Neutrophil (primary cell): ENCODE measurements at regions not wholly inside any gene's neighbourhood (a gene's known extent, or its start where the extent isn't known, plus 50 kb on each side); places are given as distances from the start of the nearest gene placed in this dataset.
"Not testable (repeated sequence)": the region's sequence is repeated elsewhere in the genome, so short reads cannot be mapped to it uniquely, and the experiment has no call there.

ENCODE experiments used
- H3K27ac ChIP-seq: fragments of 200-600 bp; sonication (generic); 2 replicates; pipeline ENCODE4 v1.5.1; 2016; ENCODE audit warnings: mild to moderate bottlenecking, moderate library complexity
- H3K27me3 ChIP-seq: fragments of 200-600 bp; sonication (generic); 2 replicates; pipeline ENCODE4 v1.6.0; 2016; ENCODE audit warnings: mild to moderate bottlenecking
- H3K36me3 ChIP-seq: fragments of 200-600 bp; sonication (generic); 2 replicates; pipeline ENCODE4 v1.5.1; 2017
- H3K4me1 ChIP-seq, 2 experiments: fragments of 200-600 bp in 1 of 2; sonication (generic) in 1 of 2; 1 replicate in 1 of 2; 2 replicates in 1 of 2; pipeline versions ENCODE4 v1.5.1 to v1.6.1; 2013 to 2016; ENCODE audit warnings: low read depth in 1 of 2, low read length in 1 of 2, mild to moderate bottlenecking in 1 of 2, moderate library complexity in 1 of 2; ENCODE audit not compliant: control insufficient read depth in 1 of 2, insufficient read depth in 1 of 2
- H3K4me3 ChIP-seq, 2 experiments: fragments of 200-600 bp in 1 of 2; sonication (generic) in 1 of 2; 1 replicate in 1 of 2; 2 replicates in 1 of 2; pipeline ENCODE4 v1.5.1; 2013 to 2016; ENCODE audit warnings: low read depth in 1 of 2, low read length in 1 of 2, mild to moderate bottlenecking in 1 of 2, moderate library complexity in 1 of 2
- H3K9me3 ChIP-seq: fragments of 200-600 bp; sonication (generic); 2 replicates; pipeline ENCODE4 v1.5.1; 2016
- TF ChIP-seq, protein P1 (sequence below): fragments of 200-600 bp; sonication (generic); IDR thresholded peaks from 2 replicates; pipeline ENCODE4 v1.5.1; 2016; ENCODE audit warnings: antibody characterized with exemption

DNA sequence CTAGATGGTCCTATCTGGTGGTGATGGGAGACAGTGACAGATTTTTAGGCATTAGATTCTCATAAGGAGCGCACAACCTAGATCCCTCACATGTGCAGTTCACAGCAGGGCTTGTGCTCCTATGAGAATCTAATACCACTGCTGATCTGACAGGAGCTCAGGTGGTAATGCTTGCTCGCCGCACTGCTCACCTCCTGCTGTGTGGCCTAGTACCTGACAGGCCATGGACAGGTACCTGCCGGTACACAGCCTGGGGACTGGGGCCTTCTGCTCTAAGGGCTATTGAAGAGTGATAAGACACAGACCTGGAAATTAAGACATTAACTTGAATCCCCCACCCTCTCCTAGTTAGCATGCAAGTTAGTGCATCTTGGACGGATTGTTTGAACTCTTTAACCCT lies 64.4 kb downstream of the KLRB1 start:
- H3K27ac ChIP-seq, H3K4me3 ChIP-seq, H3K4me1 ChIP-seq, H3K36me3 ChIP-seq, H3K27me3 ChIP-seq, H3K9me3 ChIP-seq: not testable (repeated sequence)

DNA sequence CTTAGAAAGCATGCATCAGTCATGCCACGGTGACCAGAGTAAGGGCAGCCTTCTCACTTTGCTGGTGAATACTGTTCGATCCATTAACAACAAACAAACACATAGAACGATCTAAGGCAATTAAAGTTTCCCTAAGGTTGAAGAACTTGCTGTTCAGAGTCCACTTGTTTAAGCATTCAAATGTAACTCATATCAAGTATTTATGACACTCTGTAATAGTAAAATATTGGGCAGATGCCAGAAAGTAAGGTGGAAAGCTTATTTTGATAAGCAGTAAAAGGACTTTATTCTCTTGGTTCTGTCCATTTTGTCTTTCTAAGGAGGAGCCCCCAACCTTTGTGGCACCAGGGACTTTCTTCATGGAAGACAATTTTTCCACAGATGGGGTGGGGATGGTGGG lies 64.9 kb downstream of the KLRB1 start:
- not testable (repeated sequence) for H3K9me3 ChIP-seq, H3K27me3 ChIP-seq, H3K4me1 ChIP-seq, H3K4me3 ChIP-seq, H3K36me3 ChIP-seq, H3K27ac ChIP-seq

DNA sequence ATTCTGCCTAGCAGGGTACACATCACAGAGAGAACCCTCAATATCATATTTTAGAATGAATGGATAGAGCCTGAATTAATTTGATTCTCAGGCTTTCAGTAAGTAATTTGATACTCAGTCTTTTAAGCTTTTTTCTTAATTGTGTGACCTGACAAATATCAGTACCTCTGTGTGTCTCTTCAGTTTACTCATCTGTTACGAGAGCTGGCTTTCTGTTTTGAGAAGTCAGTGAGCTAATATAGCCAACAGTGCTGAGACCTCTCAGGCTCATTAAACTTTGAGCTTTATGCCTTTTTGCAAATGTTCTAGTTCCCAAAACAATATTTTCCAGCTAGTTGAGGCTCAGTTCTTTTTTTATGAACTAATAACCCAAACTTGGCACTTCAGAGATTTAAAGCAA lies 91.8 kb downstream of the KLRB1 start:
- not testable (repeated sequence) for H3K27me3 ChIP-seq, H3K4me1 ChIP-seq, H3K4me3 ChIP-seq, H3K36me3 ChIP-seq, H3K9me3 ChIP-seq, H3K27ac ChIP-seq

DNA sequence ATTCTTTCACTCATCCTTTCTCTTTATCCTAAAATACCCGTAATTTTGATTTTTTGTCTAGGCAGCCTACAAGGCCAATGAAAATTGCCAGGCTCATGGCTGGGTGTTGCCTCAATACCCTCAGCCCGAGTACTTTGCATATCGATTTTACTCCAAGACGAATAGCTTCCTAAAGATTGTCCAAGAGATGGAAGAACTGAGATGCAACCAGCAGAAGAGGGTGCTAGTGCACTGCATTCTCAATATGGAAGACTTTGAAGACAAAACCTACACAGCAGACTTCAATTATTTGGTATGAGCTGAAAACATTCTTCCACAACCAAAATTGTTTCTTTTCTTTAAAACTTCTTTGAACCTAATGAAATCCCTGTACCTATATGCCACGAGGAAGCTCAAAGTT lies 95.0 kb downstream of the KLRB1 start:
- H3K9me3 ChIP-seq: not testable (repeated sequence)

DNA sequence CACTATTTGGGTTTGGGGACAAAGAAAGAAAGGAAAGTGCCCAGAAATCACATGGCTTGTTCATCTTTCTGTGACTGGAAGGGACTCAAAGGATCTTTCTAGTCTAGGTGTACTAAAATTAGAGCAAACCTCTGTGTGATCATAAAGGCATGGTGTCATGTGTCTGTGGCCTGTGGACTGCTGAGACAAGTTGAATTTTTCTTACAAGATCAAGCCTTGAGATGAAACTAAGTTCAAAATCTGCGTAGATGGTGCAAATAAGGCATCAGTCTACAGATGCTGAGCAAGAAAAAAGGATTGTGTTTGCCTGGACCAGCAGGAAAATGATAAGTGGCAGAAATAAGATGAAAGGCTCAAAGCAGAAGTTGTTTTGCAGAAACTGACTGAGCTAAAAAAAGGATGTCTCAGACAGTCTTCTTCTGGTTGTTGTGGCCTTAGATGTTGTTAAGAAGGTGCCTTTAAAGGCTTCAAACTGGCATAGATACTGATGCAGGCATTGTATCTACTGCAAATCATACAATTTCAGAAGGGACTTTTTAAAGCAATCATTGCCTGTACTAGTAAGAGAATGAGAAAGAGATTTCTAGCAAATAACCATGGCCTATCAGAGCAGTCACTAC lies 97.2 kb downstream of the KLRB1 start:
- not testable (repeated sequence) for H3K36me3 ChIP-seq, H3K27ac ChIP-seq, H3K9me3 ChIP-seq, H3K27me3 ChIP-seq, H3K4me3 ChIP-seq, H3K4me1 ChIP-seq

More for the DNA sequence above, 95.0 kb downstream of the KLRB1 start:
- not testable (repeated sequence) for H3K4me1 ChIP-seq, H3K36me3 ChIP-seq, H3K4me3 ChIP-seq, H3K27me3 ChIP-seq, H3K27ac ChIP-seq

DNA sequence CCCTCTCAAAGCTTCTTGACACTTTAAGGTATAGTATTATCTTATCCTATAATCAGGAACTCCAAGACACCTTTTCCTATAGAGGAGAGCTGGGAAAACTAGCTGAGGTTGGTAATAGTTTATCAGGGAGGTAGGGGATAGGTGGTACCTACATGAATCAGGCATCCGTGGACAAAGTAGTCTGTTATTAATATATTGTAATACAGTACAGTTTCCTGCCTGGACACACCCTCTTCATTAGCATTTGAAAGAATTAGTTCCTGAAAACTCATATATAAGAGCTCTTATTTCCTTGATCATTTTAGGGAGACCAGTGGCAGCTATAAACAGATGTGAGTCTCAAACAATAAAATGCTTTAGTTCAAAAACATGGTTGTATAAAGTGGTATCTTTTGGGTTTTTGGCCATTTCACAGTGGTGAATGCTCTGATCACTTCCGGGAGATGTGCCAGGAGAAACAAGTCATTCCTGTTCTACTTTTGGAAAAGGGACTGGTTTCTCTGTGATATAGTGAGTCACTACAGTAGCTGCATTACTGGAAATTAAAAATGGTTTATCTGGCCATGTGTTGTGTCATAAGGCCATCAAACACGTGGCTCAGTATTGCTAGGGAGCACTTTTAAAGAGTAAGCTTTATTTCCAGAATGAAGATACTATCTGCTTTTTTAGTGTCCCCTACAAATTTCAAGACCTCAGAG lies 98.1 kb downstream of the KLRB1 start:
- Histone ChIP-seq H3K4me3 (no peak overlapping the region), H3K9me3 (no peaks in the 10 kb centered on the region), H3K27me3 (no peaks in the 10 kb centered on the region), H3K27ac (no peak overlapping the region), H3K4me1 (no peaks in the 10 kb centered on the region), H3K36me3 (no peaks in the 10 kb centered on the region)
- TF ChIP-seq, protein P1, sequence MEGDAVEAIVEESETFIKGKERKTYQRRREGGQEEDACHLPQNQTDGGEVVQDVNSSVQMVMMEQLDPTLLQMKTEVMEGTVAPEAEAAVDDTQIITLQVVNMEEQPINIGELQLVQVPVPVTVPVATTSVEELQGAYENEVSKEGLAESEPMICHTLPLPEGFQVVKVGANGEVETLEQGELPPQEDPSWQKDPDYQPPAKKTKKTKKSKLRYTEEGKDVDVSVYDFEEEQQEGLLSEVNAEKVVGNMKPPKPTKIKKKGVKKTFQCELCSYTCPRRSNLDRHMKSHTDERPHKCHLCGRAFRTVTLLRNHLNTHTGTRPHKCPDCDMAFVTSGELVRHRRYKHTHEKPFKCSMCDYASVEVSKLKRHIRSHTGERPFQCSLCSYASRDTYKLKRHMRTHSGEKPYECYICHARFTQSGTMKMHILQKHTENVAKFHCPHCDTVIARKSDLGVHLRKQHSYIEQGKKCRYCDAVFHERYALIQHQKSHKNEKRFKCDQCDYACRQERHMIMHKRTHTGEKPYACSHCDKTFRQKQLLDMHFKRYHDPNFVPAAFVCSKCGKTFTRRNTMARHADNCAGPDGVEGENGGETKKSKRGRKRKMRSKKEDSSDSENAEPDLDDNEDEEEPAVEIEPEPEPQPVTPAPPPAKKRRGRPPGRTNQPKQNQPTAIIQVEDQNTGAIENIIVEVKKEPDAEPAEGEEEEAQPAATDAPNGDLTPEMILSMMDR: no peak

DNA sequence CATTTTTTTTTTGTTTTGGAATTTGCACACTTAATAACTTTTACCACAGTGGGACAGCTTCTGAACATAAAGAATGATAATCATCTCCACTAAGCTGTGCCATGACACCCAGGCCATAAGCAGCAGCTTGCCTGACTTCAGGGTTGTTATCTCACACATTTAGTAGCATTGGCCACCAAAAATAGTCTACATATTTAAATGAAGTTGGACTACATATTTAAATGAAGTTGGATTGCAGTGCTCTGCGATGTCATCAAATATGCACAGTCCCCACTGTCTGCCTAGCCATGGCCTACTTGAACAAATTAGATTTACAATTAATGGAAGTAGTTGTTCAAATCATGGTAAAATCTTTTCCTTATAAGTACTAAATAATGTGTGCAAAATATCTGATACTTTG lies 101.0 kb downstream of the KLRB1 start:
- TF ChIP-seq, protein P1: no peak
- H3K27ac ChIP-seq: no peak overlapping the region
- H3K27me3 ChIP-seq: no peaks in the 10 kb centered on the region
- no peaks in the 10 kb centered on the region for H3K4me1 ChIP-seq
- H3K4me3 ChIP-seq: no peak overlapping the region
- no peaks in the 10 kb centered on the region for H3K9me3 ChIP-seq
- no peaks in the 10 kb centered on the region for H3K36me3 ChIP-seq

DNA sequence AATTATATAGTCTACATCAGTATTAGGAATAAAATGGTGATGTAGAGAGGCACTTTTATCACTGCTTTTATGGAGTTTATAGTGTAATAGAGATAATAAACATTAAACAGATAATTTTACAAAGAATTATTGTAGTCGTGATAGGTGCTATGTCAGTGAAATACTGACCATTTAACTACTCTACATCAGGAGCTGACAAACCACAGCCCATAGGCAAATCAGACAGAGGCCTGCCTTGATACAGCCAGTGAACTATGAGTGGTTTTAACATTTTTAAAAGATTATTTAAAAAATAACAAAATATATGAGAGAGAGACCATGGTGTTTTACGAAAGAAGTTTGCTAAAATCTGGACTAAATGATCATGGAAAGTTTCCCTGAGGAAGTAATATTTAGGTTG lies 104.3 kb downstream of the KLRB1 start:
- not testable (repeated sequence) for H3K36me3 ChIP-seq, H3K27ac ChIP-seq, H3K27me3 ChIP-seq, H3K4me1 ChIP-seq, H3K9me3 ChIP-seq, H3K4me3 ChIP-seq

DNA sequence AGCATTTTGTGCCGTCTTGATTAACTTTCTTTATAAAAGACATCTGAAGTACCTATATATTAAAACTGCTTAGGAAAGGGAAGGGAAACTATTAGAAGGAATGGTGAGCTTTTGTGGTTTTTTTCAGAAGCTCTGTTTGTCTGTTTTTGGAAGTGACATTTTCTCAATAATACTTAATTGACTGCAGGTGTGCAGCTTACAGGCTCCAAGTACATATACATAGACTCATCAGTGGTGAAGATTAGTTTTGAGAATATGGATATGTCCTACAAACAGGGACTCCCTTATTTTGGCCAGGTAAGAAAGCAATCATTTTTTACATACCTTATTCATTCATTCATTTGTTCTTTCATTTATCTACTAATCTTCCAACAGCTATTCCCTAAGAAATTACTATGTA lies 104.9 kb downstream of the KLRB1 start:
- H3K9me3 ChIP-seq, H3K36me3 ChIP-seq, H3K4me3 ChIP-seq, H3K4me1 ChIP-seq, H3K27me3 ChIP-seq, H3K27ac ChIP-seq: not testable (repeated sequence)

DNA sequence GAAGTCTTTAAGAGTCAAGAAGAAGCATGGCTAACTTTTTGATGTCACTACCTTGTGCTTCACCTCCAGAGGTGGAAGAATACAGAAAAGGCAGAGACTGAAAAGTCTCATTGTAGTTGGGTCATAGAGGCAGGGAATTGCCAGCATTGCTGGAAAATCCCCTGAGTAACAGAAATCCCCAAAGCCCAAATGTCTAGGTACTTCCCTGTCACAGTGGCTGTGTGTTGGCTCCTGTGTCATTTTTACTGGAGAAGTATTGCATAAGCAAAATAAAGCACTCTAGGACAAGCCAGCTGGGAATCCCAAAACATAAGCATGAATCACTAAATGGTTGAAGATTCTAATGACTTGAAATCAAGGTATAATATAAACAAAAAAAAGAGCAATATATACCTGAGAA lies 114.4 kb downstream of the KLRB1 start:
- H3K36me3 ChIP-seq, H3K4me3 ChIP-seq, H3K27ac ChIP-seq, H3K27me3 ChIP-seq, H3K4me1 ChIP-seq, H3K9me3 ChIP-seq: not testable (repeated sequence)

DNA sequence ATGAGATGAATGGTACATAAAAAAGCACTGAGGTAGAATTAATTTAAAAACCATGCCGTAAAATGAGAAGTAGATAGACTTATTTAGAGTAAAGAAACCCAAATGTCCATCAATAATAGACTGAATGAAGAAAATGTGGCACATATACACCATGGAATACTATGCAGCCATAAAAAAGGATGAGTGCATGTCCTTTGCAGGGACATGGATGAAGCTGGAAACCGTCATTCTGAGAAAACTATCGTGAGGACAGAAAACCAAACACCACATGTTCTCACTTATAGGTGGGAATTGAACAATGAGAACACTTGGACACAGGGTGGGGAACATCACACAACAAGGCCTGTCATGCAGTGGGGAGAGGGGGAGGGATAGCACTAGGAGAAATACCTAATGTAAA lies 126.4 kb downstream of the KLRB1 start:
- not testable (repeated sequence) for H3K36me3 ChIP-seq, H3K4me1 ChIP-seq, H3K27ac ChIP-seq, H3K4me3 ChIP-seq, H3K9me3 ChIP-seq, H3K27me3 ChIP-seq

DNA sequence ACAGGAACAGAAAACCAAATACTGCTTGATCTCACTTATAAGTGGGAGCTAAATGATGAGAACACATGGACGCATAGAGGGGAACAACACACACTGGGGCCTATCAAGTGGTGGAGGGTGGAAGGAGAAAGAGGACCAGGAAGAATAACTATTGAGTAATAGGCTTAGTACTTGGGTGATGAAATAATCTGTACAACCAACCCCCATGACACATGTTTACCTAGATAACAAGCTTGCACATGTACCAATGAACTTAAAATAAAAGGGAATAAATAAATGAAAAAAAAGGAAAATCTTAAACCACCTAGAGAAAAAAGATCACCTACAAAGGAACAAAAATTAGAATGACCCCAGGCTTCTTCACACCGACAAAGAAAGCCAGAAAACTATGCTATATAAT lies 133.5 kb downstream of the KLRB1 start:
- not testable (repeated sequence) for H3K27ac ChIP-seq, H3K4me1 ChIP-seq, H3K9me3 ChIP-seq, H3K4me3 ChIP-seq, H3K36me3 ChIP-seq, H3K27me3 ChIP-seq
